ENCODE measurements at regions not wholly inside any gene's neighbourhood (a gene's known extent, or its start where the extent isn't known, plus 50 kb on each side); places are given as distances from the start of the nearest gene placed in this dataset.
"Not testable (repeated sequence)": the region's sequence is repeated elsewhere in the genome, so short reads cannot be mapped to it uniquely, and the experiment has no call there.

- Histone ChIP-seq H3K27ac (no peak overlapping the region), H3K9me3 (no peaks in the 10 kb centered on the region), H3K27me3 (peaks cover 0 to 5% (median 0%) of the 10 kb centered on the region in 4 donors), H3K4me1 (no peaks in the 10 kb centered on the region), H3K4me3 (no peak overlapping the region), H3K36me3 (no peaks in the 10 kb centered on the region)
- DNase-seq = no peak
- TF ChIP-seq POLR2A (IDR thresholded peaks at IDR 0.05) (no peak), CTCF (IDR thresholded peaks at IDR 0.05) (no peak)
- 86 to 87% methylated on average over 2 of the region's 2 CpGs for WGBS, 2 donors
- intact Hi-C loops (cut with DNase I) = no loop called here
Observed at GRCh38 chr7:67635271-67635670, 638.6 kb downstream of the TYW1 start.

DNA sequence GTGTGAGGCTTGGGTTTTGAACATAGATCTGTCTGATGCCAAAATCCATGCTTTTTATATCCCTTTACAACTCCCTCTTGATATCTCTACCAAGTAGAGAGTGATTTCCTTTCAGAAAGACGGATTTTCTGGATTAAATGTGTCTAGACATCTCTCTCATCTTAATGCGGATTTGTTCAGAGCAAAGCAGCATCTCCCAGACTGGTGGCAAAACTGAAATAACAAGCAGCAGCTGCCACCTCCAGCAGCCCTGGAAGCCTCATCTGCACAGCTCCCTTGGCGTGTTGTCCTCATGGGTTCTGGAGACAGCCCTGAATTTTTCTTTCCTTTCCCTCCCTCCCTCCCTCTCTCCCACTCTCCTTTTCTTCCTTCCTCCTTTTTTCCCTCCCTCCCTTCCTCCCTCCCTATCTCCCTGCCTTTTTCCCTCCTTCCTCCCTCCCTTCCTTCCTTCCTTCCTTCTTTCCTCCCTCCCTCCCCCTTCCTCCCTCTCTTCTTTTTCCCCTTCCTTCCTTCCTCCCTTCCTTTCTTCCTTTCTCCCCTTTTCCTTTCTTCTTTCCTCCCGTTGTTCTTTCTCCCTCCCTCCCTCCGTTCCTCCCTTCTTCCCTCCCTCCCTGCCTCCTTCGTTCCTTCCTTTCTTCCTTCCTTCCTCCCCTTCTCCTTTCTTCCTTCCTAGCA is 639.9 kb downstream of the TYW1 start:
- H3K36me3 ChIP-seq = no peaks in the 10 kb centered on the region
- intact Hi-C loops (cut with DNase I) = no loop called here
- no peak for DNase-seq
- no peaks in the 10 kb centered on the region for H3K4me1 ChIP-seq
- no peaks in the 10 kb centered on the region for H3K9me3 ChIP-seq
- peaks cover 0 to 3% (median 0%) of the 10 kb centered on the region in 4 donors for H3K27me3 ChIP-seq
- no peak for TF ChIP-seq CTCF (IDR thresholded peaks at IDR 0.05)
- TF ChIP-seq POLR2A (IDR thresholded peaks at IDR 0.05) = no peak
- no peak overlapping the region for H3K4me3 ChIP-seq
- H3K27ac ChIP-seq = no peak overlapping the region
- 53 to 59% methylated on average over 6 of the region's 6 CpGs for WGBS, 2 donors

GRCh38 chr7:67637023-67637358 is 640.4 kb downstream of the TYW1 start:
- Histone ChIP-seq H3K9me3 (no peaks in the 10 kb centered on the region), H3K4me1 (no peaks in the 10 kb centered on the region), H3K27ac (no peak overlapping the region), H3K27me3 (no peaks in the 10 kb centered on the region), H3K36me3 (no peaks in the 10 kb centered on the region), H3K4me3 (no peak overlapping the region)
- intact Hi-C loops (cut with DNase I) = no loop called here
- no peak for DNase-seq
- no peak for TF ChIP-seq CTCF (IDR thresholded peaks at IDR 0.05)
- no peak for TF ChIP-seq POLR2A (IDR thresholded peaks at IDR 0.05)
- WGBS, 2 donors = 50 to 53% methylated on average over 2 of the region's 2 CpGs

DNA sequence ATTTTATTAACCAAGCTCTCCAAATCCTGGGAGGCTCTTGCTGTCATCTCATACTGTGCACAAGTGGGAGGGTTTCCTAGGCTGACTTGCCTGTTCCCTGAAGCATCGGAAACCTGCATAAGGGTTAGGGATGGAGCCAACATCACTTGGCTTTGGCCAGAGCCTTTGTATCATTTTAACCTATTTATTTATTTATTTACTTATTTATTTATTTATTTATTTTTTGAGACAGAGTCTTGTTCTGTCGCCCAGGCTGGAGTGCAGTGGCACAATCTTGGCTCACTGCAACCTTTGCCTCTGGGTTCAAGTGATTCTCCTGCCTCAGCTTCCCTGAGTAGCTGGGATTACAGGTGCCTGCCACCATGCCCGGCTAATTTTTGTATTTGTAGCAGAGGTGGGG is 645.9 kb downstream of the TYW1 start:
- intact Hi-C loops (cut with DNase I); H3K4me3 ChIP-seq; H3K27me3 ChIP-seq; H3K4me1 ChIP-seq; H3K9me3 ChIP-seq; H3K27ac ChIP-seq; H3K36me3 ChIP-seq; DNase-seq: not testable (repeated sequence)
- 84 to 89% methylated on average over 2 to 3 of the region's 3 CpGs for WGBS, 2 donors

DNA sequence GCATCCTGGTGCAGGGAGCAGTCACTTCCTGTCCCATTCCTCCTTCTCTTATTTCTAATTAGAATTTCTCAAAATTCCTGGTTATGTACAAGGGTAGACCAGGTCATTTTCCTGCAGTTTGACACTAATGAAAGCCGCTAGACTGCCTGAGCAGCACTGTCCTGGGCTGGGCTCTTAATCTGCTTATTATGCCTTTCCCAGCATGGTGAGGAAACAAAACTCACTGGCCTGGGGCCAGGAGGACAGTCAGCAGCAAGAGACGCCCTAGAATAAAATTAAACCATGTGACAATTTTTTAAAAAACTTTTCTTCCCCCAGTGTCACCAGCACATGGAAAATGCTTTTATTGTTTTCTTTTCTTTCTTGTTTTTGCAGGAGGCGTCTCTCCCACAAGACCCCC is 647.5 kb downstream of the TYW1 start:
- WGBS, 2 donors = 50 to 60% methylated on average over 3 of the region's 3 CpGs

More for the DNA sequence above, 647.5 kb downstream of the TYW1 start:
- Histone ChIP-seq H3K36me3 (no peaks in the 10 kb centered on the region), H3K4me3 (no peak overlapping the region), H3K9me3 (no peaks in the 10 kb centered on the region), H3K4me1 (no peaks in the 10 kb centered on the region), H3K27me3 (no peaks in the 10 kb centered on the region), H3K27ac (no peak overlapping the region)
- TF ChIP-seq CTCF (IDR thresholded peaks at IDR 0.05) (no peak), POLR2A (IDR thresholded peaks at IDR 0.05) (no peak)
- no peak for DNase-seq
- intact Hi-C loops (cut with DNase I) = no loop called here
